WI38 (cell line): ENCODE measurements at regions not wholly inside any gene's neighbourhood (a gene's known extent, or its start where the extent isn't known, plus 50 kb on each side); places are given as distances from the start of the nearest gene placed in this dataset.

Experiments used
- H3K4me3 ChIP-seq: 2 replicates; pipeline ENCODE4 v1.5.1; 2011; ENCODE audit warnings: low read depth, mild to moderate bottlenecking, control low read depth, low read length
- TF ChIP-seq, protein P1 (sequence below): IDR thresholded peaks from 2 replicates; pipeline ENCODE4 v1.5.1; 2012; ENCODE audit warnings: low read depth, mild to moderate bottlenecking, control low read depth, low read length

DNA sequence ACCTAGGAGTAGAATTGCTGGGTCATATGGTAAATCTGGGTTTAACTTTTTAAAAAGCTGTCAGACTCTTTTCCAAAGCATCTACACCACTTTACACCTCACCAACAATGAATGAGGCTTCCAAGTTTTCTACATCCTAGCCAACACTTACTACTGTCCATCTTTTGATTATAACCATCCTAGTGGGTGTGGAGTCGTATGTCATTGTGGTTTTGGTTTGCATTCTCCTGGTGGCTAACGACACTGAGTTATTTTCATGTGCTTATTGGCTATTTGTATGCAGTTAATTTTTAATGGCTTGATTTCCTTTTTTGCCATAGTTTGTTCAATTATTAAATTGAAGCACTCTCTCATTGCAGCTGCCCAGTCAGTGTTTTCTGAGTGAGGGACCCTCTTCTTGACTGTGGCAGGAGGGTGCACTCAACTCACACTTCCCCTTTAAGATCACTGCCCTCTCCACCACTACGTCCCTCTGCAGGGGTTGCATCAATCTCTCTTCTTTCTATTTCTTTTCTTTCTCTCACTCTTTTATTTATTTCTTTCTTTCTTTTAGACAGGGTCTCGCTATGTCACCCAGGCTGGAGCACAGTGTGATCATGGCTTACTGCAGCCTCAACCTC, 182.3 kb downstream of the C9orf152 start:
- no peak overlapping the region for H3K4me3 ChIP-seq
- TF ChIP-seq, protein P1, sequence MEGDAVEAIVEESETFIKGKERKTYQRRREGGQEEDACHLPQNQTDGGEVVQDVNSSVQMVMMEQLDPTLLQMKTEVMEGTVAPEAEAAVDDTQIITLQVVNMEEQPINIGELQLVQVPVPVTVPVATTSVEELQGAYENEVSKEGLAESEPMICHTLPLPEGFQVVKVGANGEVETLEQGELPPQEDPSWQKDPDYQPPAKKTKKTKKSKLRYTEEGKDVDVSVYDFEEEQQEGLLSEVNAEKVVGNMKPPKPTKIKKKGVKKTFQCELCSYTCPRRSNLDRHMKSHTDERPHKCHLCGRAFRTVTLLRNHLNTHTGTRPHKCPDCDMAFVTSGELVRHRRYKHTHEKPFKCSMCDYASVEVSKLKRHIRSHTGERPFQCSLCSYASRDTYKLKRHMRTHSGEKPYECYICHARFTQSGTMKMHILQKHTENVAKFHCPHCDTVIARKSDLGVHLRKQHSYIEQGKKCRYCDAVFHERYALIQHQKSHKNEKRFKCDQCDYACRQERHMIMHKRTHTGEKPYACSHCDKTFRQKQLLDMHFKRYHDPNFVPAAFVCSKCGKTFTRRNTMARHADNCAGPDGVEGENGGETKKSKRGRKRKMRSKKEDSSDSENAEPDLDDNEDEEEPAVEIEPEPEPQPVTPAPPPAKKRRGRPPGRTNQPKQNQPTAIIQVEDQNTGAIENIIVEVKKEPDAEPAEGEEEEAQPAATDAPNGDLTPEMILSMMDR, result no peak

DNA sequence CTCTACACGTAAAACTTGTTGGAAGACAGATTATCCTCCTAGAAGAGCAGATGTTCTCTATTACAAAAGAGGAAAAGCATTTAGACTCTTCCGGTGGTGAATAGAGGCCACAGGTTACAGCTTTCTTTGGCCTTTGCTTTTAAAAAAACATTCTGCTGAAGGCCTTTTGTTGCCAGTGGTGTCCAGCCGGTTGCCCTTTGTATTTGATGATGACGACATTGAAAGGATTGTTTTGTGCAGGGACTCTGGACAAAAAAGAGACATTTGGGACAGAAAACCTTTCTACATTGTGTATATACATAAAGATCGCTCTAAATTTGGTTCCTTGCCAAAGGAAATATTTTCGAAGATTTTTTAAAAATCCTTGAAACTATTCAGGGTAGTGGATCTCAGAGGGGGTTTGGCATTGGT, 180.3 kb downstream of the C9orf152 start:
- H3K4me3 ChIP-seq, result no peak overlapping the region
- TF ChIP-seq, protein P1, result no peak

DNA sequence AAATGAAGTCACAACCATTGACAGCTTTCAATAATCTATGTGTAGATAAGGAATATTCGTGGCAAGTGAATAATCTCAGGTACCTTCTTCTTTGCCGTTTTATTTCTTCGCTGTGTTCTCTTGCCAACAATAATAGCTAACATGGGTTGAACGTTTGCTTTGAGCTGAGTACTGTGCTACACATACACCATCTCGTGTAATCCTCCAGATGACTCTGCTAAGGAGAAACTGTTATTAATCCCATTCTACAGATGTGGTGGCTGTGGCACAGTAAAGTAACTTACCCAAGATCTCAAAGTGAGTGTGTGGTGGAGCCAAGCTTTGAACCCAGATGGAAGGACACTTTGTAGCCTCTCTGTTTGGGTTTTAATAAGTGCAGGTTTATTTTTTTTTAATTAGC, 179.7 kb downstream of the C9orf152 start:
- TF ChIP-seq, protein P1, result no peak
- H3K4me3 ChIP-seq, result no peak overlapping the region

DNA sequence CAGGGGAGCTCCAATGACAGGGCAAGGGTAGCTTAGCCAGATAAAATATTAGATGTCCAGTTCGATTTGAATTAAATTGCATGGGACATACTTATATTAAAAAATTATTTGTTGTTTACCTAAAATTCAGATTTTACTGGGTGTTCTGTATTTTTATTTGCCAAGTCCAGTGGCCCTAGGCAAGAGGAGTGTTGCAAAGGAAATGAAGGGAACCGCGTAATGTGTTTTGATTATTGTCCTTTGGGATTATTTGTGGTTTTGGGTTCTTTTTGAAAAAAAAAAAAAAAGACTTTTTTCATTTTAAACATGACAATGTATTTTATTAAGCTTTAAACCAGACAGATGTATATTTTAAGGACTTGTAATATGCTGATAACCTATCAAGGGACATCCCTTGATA, 179.3 kb downstream of the C9orf152 start:
- no peak overlapping the region for H3K4me3 ChIP-seq
- TF ChIP-seq, protein P1, result no peak

DNA sequence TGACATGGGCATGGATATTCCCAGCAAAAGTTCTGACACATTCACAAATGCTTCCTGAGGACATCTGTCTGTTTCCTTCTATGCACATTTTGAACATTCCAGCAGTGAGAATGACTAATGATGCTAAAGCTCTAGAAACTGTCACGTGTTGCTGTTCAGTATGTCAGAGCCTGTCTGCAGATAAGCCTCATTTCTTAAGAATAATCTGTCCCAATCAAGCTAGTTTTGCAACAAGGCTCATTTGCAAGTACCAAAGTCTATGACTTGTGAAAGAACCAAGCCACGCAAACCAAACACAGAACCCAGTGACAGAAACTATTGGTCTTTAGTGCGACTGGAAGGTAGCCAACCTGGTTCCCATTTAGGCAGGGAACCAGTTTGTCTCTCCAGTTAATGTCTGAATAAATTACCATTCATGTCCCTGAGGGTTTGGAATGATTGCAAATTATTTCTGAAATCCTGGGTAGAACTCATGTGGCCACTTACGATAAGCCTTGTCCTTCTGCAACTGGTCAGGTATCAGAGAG, 178.5 kb downstream of the C9orf152 start:
- TF ChIP-seq, protein P1, result no peak

DNA sequence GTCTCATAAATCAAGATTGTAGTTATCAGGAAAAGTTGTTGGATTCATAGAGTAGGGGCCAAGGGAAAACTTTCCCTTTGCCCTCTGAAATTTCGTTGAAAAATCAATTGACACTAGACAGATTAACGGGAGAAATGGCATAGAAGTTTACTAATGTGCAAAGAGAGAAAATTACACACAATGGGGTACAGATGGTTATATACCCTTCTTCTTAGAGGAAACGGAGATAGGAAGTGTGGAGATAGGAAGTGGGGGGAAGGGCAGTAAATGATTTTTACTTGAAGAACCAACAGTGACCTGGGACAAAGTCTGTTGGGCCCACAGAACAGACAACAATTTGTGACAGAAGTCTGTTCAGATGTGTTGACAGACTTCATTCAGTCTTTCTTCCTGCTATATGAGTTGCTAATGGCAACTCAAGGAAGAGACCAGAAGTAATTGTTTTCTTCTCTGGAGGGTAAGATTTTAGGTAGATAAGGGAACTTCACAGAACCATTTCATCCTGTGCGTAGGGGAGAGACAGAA, 177.9 kb downstream of the C9orf152 start:
- H3K4me3 ChIP-seq, result no peak overlapping the region
- TF ChIP-seq, protein P1, result no peak

More for the DNA sequence above, 178.5 kb downstream of the C9orf152 start:
- no peak overlapping the region for H3K4me3 ChIP-seq

DNA sequence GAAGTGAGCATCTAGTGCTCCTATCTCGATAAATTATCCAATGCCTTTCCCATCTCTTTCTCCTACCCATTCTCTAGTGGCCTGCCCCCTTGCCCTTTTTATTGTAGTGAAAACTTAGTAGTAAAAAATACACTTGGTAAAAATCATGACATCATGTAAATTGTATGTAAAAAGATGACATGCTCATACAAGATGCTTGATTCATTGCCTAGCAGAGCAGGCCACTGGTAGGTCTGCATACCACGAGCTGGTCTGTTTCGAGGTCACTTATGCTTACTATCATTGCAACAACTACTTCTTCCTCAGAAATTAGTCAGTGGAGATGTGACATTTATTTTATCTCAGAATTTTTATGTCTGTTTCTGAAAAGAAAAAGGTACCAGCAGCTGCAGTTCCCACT, 177.3 kb downstream of the C9orf152 start:
- TF ChIP-seq, protein P1, result no peak
- no peak overlapping the region for H3K4me3 ChIP-seq
